ENCODE measurements at regions not wholly inside any gene's neighbourhood (a gene's known extent, or its start where the extent isn't known, plus 50 kb on each side); places are given as distances from the start of the nearest gene placed in this dataset.
A peak's percentile ranks its signal among the peaks of the same experiment; 100 is the strongest.
"Not testable (repeated sequence)": the region's sequence is repeated elsewhere in the genome, so short reads cannot be mapped to it uniquely, and the experiment has no call there.

DNA sequence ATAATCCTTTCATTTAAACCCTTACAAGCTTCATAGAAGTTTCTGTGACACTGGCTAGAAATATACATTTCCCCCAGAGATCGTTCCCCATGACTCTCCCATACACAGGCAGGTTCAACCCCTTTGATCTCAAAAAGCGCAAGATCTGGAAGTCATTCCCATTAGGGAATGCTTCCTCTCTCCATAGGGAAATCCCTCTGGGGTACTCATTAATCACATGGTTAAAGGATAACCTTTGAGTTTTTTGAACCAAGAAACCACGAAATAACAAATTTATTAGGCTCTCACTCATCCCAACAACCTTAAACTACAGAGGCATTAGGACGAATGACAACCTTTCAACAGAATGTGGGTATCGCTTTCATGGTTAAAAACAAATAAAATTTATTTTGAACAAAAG is 211.9 kb upstream of the PRICKLE2 start:
- DNase-seq: no peak

DNA sequence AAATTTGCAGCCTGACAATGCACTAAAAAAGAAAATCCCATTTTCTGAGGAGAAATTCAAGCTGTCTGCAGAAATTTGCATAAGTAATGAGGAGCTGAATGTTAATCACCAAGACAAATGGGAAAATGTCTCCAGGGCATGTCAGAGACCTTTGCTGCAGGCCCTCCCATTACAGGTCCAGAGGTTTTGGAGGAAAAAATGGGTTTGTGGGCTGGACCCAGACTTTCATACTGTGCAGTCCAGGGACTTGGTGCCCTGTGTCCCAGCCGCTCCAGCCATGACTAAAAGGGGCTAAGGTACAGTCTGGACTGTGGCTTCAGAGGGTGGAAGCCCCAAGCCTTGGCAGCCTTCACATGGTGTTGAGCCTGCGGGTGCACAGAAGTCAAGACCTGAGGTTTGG is 209.8 kb upstream of the PRICKLE2 start:
- not testable (repeated sequence) for DNase-seq

DNA sequence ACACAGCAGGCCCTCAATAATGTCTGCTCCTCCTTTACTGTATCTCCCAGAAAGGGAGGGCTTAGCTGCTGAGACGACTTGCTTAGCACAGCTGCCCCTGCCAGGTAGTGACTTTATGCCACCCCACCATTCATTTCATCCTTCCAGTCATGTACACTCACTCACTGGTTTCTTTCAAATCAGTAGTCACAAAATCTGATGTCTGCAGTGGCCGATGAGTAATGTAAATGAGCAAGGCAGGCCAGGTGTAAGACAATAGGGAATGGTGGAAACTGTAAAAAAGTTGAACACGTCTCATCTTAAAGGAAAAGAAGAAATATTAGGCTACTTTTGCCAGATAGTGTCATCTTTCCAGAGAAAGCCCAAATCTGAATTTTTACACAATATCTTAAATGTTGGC is 207.6 kb upstream of the PRICKLE2 start:
- DNase-seq: no peak

DNA sequence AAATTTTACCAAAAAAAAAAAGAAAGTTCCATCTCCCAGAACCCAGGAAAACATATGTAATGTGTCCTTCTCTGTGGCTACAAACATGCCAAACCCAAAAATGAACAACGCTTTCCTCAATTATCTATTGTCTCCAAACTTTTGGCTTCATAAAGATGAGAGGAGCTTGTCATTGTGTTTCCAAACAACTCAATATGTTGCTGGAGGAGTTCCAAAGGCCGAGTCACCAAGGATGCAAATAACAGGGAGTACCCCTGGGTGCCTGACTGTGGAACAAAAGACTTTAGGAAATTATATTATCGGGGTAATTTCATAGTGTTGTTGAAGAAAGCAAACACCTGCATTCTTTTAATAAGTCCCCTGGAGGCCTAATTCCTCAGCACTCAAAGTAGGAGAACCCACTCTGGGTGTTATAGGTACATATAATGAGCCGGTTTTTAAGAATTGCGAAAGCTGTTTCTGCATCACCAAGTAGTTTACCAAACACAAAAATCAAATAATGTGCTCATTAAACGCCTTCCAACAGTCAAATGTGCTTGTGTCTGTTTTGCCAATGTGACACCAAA is 206.3 kb upstream of the PRICKLE2 start:
- no peak for DNase-seq

DNA sequence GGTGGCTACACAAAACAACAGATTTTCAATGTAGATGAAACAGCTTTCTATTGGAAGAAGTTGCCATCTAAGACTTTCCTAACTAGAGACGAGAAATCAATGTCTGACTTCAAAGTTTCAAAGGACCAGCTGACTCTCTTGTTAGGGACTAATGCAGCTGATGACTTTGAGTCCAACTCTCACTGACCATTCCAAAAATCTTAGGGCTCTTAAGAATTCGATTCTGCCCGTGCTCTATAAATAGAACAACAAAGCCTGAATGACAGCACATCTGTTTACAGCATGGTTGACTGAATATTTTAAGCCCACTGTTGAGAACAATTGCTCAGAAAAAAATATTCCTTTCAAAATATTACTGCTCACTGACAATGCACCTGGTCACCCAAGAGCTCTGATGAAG is 202.4 kb upstream of the PRICKLE2 start:
- DNase-seq: no peak

DNA sequence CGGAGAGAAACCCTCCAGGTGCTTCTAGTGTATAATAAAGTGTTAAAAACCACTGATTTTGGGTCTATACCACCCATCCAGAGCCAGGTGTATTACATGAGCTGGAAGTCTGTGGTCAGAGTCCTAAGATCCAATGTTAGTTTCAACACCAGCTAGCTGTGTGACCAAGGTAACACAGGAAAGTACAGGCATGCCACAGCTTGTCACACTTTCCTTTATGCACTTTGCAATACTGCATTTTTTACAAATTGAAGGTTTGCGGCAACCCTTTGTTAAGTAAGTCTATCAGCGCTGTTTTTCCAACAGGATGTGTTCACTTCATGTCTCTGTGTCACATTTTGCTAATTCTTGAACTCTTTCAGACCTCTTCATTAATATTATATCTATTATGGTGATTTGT is 201.3 kb upstream of the PRICKLE2 start:
- no peak for DNase-seq

DNA sequence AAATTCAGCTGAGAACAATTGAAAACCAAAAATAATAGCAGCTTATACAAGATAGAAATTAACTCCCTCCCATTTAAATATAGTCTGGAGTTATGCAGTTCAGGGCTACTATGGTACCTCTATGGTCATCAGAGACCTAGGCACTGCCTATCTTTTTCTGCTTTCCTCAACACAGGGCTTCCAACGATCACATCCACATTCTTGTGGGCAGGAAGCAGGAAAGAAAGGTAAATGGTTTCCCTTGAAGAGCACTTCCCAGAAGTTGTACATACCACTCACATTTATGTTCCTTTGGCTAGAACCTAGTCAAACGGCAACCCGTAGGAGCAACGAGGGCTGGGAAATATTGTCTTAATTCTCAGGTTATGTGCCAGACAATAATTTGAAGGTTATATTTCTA is 197.7 kb upstream of the PRICKLE2 start:
- no peak for DNase-seq

DNA sequence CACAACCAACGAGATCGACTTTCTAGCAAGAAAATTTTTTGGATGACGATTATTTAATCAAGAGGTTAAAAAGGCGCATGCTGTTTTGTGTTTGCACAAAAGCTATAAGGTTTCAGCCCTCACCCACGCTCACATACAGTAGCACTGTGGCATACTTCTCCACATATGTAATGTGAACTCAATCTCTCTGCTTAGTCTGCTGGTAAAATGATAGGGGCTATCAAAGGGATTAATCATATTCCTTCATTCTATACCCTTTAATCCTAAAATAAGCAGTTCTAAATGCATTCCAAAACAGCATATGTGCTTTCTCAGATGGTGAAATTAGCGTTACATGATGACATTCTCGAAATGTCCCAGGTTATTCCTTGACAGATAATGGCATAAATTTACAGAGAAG is 196.9 kb upstream of the PRICKLE2 start:
- DNase-seq: no peak

DNA sequence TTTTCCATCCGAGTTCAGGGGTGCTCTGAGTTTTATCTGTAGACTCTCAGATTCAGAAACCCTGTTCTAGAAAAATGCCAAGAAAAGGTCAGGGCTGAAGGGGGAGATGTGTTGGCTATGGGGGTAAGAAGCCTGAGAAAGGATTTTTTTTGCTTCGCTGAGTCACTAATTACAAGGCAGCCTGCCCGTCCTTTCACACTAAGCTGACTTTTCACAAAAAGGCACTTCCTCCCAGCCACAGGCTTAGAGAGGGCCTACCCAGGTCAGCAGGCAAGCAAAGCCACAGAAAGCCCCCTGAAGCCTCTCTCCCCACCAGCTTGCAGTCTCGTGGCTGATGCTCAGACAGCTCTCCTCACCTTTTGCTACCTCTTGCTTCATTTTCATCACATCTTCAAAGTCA is 192.6 kb upstream of the PRICKLE2 start:
- DNase-seq: no peak

DNA sequence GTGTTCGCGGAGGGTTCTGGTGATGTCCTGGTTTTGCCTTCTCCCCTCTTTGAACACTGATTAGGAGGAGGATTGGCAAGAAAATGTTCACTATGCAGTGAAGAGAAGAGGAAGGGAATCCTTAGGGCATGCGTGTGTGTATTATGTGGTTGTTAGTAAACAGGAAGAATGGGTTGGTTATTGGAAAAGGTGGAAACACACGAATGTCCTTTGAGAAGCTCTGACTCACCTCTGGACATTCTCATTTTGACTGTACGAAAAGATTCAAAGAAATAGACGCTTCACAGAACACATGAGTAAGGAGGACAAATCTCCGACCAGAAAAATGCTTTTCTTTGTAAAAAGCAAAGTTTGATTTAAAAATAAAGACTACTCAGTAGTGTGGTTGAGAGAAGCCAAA is 188.8 kb upstream of the PRICKLE2 start:
- DNase-seq: no peak

DNA sequence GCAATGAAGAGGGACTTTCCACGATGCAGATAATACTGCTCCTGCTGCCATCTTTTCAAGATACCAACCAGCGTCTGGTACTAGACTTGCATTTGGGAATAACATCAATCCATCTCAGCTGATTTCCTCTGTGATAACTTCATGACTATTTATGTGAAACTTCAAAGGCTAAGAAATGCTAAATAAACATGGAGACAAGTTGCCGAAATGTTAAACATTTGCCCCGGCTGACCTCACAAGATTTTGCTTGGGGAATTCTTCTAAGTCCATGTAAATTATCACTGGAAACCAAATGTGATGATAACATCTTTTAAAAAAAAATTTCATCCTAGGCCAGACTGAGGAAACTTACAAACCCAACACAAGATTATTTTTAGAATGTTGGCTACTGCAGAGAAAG is 185.8 kb upstream of the PRICKLE2 start:
- DNase-seq: no peak

DNA sequence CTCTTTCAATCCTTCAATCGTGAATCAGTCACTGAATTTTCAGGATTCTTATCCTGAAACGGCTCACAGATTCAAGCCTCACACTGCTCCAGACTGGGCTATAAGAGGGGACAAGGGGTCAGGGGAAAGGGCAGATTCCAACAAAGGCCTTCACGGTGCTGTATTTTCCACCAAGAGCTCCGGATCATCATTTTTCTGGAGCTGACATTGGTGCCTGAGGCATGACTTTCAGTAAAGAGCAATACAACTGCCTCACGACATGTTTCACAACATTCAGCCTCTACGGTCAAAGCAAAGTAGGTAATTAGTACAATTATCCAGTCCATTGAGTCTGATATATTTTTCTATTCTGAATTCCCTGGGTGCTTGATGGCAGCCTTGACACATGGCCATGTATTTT is 185.0 kb upstream of the PRICKLE2 start:
- no peak for DNase-seq

DNA sequence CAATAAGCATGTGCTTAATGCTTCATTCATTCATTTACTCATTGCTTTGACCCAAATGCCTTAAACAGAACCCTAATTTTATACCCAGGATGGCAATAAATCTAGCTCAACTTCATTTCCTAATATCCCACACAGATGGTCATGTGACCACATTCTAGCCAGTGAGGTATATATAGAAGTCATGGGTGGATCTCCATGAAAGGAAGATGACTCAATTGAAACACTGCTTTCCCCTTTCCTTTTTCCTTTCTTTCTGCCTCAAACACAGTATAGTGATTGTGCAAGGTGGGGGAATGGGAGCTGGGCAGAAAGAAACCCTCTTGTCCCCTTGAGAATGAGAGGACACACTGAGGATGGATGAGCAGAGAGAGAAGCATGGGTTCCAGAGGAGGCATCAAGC is 183.5 kb upstream of the PRICKLE2 start:
- DNase-seq: no peak

DNA sequence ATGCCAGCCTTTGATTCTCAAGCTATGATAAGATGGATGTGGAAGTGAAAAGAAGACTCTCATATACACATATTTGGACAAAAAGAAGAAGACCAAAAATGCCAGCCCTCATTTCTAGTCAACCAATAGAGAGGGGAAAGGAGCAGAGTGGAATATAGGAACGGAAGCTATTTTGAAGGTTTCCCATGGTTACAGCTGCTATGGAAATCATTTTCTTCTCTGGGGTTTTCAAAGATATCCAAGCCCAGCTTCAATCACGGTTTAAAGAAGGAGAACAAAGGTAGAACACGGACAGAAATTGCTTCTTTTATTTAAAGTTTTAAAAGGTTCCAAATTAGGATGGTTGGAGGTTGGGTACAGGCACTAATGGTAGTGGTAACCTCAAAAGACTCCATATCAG is 181.0 kb upstream of the PRICKLE2 start:
- no peak for DNase-seq

DNA sequence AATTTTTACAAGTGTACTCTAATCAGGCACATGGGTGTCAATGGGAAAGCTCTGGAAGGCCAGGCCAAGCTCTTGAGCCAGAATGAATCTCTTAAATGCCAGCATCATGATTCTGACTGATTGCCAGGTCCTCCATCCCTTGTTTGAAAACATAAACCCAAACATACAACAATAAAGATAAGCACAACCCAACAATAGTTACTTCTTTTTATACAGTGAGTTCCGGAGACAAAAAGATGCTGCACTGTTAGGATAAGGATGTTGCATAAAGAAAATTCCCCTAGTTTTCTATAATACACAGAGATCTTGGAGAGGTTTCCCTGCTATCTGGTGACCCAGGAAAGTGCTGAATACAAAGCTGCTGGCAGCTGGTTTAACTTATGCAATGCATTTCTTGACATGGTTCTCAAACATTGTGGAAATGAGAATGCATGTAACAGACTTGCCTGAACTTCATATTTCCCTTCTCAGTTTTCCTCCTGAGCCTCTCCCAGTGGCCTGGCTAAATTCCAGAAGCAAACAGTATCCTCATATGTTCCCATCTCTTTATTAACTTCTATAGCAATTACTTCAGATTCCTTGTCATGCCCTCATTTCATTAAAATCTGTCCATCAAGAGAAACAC is 180.1 kb upstream of the PRICKLE2 start:
- DNase-seq: no peak

DNA sequence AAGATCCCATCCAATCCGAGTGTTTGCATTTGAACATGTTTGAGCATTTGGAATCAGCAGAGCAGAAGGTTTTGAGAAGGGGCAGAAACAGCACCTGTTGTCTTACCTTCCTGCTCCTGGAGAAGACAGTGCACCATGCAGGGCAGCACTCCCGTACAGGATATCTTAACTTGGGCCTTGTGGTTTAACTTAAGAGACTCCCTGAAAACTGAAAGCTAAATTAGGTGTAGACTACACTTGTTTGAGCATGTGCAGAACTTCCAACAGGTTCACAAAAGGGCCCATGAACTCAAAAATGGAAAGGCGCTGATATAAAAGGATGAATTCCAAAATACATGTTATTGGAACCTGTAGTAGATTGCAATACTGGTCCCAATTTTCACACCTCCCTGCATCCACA is 175.4 kb upstream of the PRICKLE2 start:
- no peak for DNase-seq

DNA sequence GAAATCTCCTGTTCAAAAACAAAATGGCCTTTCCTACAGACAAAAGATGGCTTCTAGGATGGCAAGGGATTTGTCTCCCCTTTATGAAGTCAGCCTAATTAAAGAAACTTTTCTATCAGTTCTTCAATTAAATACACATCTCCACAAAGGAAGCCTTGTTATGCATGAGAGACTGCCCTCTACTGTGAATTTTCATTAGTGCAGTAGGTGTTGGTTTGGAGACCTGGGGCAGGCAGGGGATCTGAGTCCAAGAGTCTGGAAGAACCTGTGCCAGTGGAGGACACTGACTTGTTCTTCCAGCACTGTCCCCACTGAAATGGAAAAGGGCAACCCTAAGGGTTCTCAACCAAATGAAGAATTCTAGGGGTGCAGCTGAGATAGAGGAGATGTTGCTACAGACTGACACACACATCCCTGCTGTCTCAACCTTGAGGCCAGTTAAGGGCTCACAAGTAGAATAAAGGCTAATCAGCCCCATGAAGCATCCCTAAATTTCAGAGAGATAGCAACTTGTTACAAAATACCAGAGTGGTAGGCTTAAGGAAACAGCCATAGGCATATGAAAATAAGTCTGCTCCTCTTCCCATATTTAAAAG is 174.0 kb upstream of the PRICKLE2 start:
- peak in 1 of 5 donors; percentile 34 for DNase-seq

DNA sequence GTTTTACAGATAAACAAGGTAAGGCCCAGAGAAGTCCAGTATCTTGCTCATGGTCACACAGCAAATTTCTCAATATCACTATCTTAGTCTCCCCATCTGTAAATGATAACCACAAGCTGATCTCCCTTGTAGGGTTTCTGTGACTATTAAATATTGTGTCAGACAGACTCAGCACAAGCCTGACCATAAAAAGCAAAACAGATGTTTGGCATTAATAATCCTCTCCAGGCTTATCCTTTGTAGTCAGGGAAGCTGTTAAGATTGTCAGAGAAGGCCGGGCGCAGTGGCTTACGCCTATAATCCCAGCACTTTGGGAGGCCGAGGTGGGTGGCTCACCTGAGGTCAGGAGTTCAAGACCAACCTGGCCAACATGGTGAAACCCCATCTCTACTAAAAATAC is 173.2 kb upstream of the PRICKLE2 start:
- DNase-seq: no peak

DNA sequence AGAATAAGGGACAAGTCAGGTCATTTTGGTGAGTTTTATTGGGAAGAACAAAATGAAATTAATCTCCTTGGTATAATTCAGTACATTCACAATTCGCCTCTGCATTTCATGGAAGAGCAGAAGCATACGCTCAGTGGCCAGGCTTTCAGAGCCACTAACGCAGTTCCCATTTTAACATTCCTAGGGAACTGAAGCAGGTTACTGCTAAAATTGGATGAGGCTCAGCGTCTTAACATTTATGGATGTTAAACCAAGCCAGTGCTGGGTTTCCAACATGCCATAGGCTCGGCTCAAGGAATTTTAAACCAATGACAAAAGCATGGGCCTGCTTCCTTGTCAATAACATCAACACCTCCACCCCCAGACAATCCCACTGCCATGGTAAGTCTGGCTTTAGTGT is 172.7 kb upstream of the PRICKLE2 start:
- no peak for DNase-seq

DNA sequence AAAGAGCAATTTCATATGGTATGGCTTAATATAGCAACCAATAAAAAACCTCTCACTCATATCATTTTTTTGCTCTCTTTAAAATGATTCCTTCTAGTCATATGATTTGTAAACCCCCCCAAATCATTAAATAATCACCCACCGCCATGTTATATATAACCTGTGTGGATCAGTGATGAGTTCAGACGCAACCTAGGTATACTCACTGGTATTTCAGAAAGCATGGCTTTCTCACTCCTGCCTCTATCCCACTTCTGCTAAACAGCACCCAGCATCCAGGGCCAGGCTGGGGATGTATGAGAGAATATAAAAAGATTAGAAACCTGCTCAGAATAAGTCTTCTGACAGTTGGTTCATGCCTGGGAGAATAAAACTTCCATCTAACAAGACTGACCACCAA is 172.3 kb upstream of the PRICKLE2 start:
- no peak for DNase-seq

DNA sequence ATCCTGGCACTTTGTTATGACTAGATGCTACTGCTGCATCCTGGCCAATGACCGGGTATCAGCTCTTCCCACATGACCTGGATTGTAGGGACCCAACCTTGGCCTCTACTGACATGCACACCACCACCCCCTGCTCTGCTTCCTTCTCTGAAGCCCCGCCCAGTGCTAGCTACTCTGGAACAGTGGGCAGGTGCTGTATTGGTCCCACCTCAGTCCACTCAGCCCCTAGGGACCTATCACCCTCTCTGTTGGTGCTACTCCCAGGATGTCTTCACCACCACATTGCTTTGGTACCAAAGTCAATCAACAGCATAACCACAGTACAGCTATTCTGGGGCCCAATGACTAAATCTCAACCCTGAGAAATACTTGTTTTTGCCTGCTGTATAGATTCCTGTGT is 170.2 kb upstream of the PRICKLE2 start:
- DNase-seq: no peak

DNA sequence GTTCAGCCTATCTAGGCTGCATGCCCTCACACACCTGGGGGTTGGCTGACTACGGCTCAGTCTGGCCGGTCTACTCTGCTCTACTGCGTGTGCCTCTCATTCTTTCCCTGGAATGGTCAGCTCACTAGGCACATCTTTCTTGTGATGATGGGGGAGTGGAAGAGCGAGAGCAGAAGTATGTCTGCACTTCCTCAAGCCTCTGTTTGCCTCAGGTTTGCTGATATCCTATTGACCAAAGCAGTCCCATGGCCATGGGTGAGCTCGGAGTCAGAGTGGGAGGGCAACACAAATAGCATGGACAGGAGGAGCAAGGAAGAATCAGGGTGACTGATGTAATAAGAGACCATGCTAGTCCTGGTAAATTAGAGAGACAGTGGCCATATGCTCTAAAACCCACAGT is 167.9 kb upstream of the PRICKLE2 start:
- no peak for DNase-seq

DNA sequence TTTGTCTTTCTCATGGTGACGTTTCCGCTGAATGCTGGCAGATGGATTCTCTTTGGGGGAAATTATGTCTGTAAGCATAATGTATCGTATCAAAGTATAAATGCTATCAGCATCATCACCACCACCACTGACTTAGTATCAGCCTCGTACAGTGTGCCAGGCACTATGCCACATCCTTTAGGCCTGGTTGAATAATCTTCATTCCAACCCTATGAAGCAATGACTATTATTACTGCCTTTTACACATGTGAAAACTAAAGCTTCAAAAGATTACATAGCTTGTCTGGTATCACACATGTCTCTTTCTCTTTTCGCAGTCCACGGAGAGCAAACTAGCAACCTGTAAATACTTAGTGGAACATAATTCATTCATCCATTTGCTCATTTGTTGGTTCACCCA is 166.7 kb upstream of the PRICKLE2 start:
- DNase-seq: no peak

DNA sequence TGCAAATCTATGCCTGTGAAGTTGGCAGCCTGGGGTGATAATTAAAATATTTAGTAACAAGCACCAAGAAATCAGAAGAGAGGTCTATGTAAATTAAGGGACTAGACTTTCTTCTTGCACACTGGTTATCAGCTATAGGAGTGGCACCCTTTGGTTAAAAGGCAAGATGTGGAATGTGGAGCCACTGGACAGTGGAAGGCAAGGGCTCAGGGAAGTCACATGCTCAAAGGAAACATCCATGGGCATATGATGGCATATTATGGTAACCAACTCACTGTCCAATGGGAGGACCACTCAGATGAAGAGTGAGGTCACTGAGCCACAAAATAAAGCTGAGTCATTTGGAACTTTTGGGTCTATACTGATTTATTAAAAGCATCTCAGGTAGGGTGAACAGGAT is 165.6 kb upstream of the PRICKLE2 start:
- no peak for DNase-seq

DNA sequence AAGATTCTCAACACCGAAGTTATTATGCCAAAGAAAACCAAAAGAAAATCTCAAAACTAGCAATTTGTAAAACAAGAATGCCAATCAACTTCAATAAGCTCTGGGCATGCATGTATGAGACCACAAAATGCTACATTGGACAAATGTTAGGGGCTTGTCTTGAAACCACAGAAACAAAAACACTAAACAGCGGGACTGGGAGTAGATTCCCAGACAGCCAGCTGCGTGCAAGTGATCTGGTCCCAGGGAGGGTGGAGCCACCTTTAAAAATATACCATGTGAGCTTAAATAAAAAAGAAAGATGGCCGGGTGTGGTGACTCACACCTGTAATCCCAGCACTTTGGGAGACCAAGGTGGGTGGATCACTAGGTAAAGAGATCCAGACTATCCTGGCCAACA is 163.6 kb upstream of the PRICKLE2 start:
- no peak for DNase-seq
